Jurkat, Clone E6-1 (cell line): ENCODE measurements at regions not wholly inside any gene's neighbourhood (a gene's known extent, or its start where the extent isn't known, plus 50 kb on each side); places are given as distances from the start of the nearest gene placed in this dataset.

Experiments
- DNase-seq: peaks from one replicate; pipeline ENCODE4 v3.0.0-alpha.2; 2011; ENCODE audit warnings: low read depth, low spot score
- H3K4me3 ChIP-seq: 2 replicates; pipeline ENCODE4 v1.5.1; 2011; ENCODE audit warnings: mild to moderate bottlenecking, low read length, control low read depth, moderate library complexity

GRCh38 chr3:56856752-56857151, 55.0 kb upstream of the ARHGEF3 start:
- H3K4me3 ChIP-seq, result no peak overlapping the region
- no peak for DNase-seq

GRCh38 chr3:56855856-56856512, 54.2 kb upstream of the ARHGEF3 start:
- H3K4me3 ChIP-seq, result no peak overlapping the region
- DNase-seq, result no peak

- H3K4me3 ChIP-seq, result no peak overlapping the region
- DNase-seq, result no peak
Observed at GRCh38 chr3:56854856-56855611, 53.3 kb upstream of the ARHGEF3 start.

- DNase-seq, result no peak
- H3K4me3 ChIP-seq, result no peak overlapping the region
Observed at GRCh38 chr3:56851966-56852884, 50.5 kb upstream of the ARHGEF3 start.
